KMS-11 (cell line): ENCODE measurements at regions not wholly inside any gene's neighbourhood (a gene's known extent, or its start where the extent isn't known, plus 50 kb on each side); places are given as distances from the start of the nearest gene placed in this dataset.

ENCODE experiments used
- H2AFZ ChIP-seq: fragments of 200-600 bp; sonication (generic); 2 replicates; pipeline ENCODE4 v1.6.1; 2016; ENCODE audit warnings: antibody characterized with exemption, mixed run types, low read depth
- H3K27ac ChIP-seq: fragments of 200-600 bp; sonication (generic); 2 replicates; pipeline ENCODE4 v1.6.1; 2016; ENCODE audit warnings: mild to moderate bottlenecking, mixed run types
- H3K27me3 ChIP-seq: fragments of 200-600 bp; sonication (generic); 2 replicates; pipeline ENCODE4 v1.6.1; 2017; ENCODE audit warnings: mild to moderate bottlenecking, low read depth, mixed run types, moderate library complexity; ENCODE audit not compliant: insufficient read depth
- H3K36me3 ChIP-seq: fragments of 200-600 bp; sonication (generic); 2 replicates; pipeline ENCODE4 v1.6.1; 2017; ENCODE audit warnings: mild to moderate bottlenecking, mixed run types; ENCODE audit not compliant: insufficient read depth
- H3K4me1 ChIP-seq: fragments of 200-600 bp; sonication (generic); 2 replicates; pipeline ENCODE4 v1.6.1; 2016; ENCODE audit warnings: mild to moderate bottlenecking, low read depth, mixed run types; ENCODE audit not compliant: poor library complexity, severe bottlenecking
- H3K4me2 ChIP-seq: fragments of 200-600 bp; sonication (generic); 2 replicates; pipeline ENCODE4 v1.7.0; 2016; ENCODE audit warnings: mild to moderate bottlenecking, mixed run types
- H3K4me3 ChIP-seq: fragments of 200-600 bp; sonication (generic); IDR thresholded peaks from 2 replicates; pipeline ENCODE4 v1.6.1; 2017; ENCODE audit warnings: low read depth, low read length, mixed read lengths; ENCODE audit not compliant: insufficient read depth
- H3K79me2 ChIP-seq: fragments of 200-600 bp; sonication (generic); 2 replicates; pipeline ENCODE4 v1.6.1; 2016; ENCODE audit warnings: low read depth, mixed run types; ENCODE audit not compliant: insufficient read depth
- H3K9ac ChIP-seq: fragments of 200-600 bp; sonication (generic); 2 replicates; pipeline ENCODE4 v1.6.1; 2016; ENCODE audit warnings: mild to moderate bottlenecking, mixed run types
- H4K20me1 ChIP-seq: fragments of 200-600 bp; sonication (generic); 2 replicates; pipeline ENCODE4 v1.6.1; 2016; ENCODE audit warnings: mild to moderate bottlenecking, mixed run types; ENCODE audit not compliant: insufficient read depth
- TF ChIP-seq, protein P1 (sequence below): fragments of 200-600 bp; sonication (generic); conservative IDR thresholded peaks from 2 replicates; pipeline ENCODE4 v1.6.1; 2017; ENCODE audit warnings: low read depth, mild to moderate bottlenecking, antibody characterized with exemption, low read length, moderate library complexity, mixed read lengths

DNA sequence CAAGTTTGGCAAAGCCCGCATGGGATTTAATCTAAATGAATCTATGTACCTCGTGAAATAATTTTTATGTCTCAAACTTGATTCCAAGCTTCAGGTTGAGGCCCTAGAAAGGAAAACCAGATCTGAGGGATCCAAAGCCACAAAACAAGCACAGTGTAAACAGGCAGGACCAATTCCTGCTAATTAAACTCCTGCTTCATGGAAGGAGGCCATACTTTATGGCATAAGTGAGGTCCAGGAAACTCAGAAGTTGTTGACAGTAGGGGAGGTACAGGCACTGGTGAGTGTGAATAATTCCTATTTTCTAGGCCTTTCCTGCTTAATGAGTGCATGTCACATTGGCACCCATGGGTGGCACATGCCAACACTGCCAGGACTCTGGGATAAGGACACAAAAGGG is 648.6 kb upstream of the SGCD start:
- TF ChIP-seq, protein P1, sequence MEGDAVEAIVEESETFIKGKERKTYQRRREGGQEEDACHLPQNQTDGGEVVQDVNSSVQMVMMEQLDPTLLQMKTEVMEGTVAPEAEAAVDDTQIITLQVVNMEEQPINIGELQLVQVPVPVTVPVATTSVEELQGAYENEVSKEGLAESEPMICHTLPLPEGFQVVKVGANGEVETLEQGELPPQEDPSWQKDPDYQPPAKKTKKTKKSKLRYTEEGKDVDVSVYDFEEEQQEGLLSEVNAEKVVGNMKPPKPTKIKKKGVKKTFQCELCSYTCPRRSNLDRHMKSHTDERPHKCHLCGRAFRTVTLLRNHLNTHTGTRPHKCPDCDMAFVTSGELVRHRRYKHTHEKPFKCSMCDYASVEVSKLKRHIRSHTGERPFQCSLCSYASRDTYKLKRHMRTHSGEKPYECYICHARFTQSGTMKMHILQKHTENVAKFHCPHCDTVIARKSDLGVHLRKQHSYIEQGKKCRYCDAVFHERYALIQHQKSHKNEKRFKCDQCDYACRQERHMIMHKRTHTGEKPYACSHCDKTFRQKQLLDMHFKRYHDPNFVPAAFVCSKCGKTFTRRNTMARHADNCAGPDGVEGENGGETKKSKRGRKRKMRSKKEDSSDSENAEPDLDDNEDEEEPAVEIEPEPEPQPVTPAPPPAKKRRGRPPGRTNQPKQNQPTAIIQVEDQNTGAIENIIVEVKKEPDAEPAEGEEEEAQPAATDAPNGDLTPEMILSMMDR, result no peak
- H3K27me3 ChIP-seq, result no peaks in the 10 kb centered on the region

GRCh38 chr5:155679530-155679929 is 647.4 kb upstream of the SGCD start:
- Histone ChIP-seq H3K9ac (no peak overlapping the region), H3K27me3 (no peaks in the 10 kb centered on the region)
- TF ChIP-seq, protein P1, result no peak

More for the DNA sequence above, 648.6 kb upstream of the SGCD start:
- H3K4me3 ChIP-seq, result no peak overlapping the region
- H3K79me2 ChIP-seq, result no peaks in the 10 kb centered on the region
- no peak overlapping the region for H3K4me2 ChIP-seq
- H3K27ac ChIP-seq, result no peak overlapping the region
- H3K4me1 ChIP-seq, result no peaks in the 10 kb centered on the region
- no peak overlapping the region for H3K9ac ChIP-seq
- H3K36me3 ChIP-seq, result no peaks in the 10 kb centered on the region
- H4K20me1 ChIP-seq, result no peaks in the 10 kb centered on the region
- no peak overlapping the region for H2AFZ ChIP-seq

GRCh38 chr5:155684417-155684816 is 642.5 kb upstream of the SGCD start:
- no peak overlapping the region for H2AFZ ChIP-seq
- no peak overlapping the region for H3K27ac ChIP-seq
- H4K20me1 ChIP-seq, result no peaks in the 10 kb centered on the region

More at GRCh38 chr5:155679530-155679929, 647.4 kb upstream of the SGCD start:
- Histone ChIP-seq H4K20me1 (no peaks in the 10 kb centered on the region), H3K27ac (no peak overlapping the region), H3K4me2 (no peak overlapping the region), H2AFZ (no peak overlapping the region), H3K79me2 (no peaks in the 10 kb centered on the region), H3K4me1 (no peaks in the 10 kb centered on the region), H3K36me3 (no peaks in the 10 kb centered on the region), H3K4me3 (no peak overlapping the region)

DNA sequence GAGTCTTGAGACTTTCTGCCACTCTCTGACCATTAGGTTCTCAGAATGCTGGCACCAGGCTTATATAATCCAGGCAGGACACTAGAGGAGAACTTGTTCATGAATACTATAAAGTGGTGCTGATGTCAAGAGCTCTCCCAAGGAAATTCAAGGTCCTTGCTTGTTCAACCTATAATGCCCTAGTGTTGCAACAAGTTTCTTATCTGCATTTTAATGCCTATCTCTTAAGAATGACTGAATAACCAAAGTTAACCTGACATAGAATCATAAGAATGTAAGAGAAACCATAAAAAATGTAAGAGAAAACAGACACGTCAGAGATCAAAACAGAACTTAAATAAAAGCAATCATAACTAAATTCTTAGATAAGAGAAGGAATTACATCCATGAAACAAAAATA is 640.8 kb upstream of the SGCD start:
- H4K20me1 ChIP-seq, result no peaks in the 10 kb centered on the region
- no peak overlapping the region for H2AFZ ChIP-seq
- TF ChIP-seq, protein P1, result no peak
- H3K36me3 ChIP-seq, result no peaks in the 10 kb centered on the region
- H3K4me2 ChIP-seq, result no peak overlapping the region
- no peaks in the 10 kb centered on the region for H3K4me1 ChIP-seq
- H3K27ac ChIP-seq, result no peak overlapping the region
- no peaks in the 10 kb centered on the region for H3K79me2 ChIP-seq
- no peak overlapping the region for H3K9ac ChIP-seq
- H3K4me3 ChIP-seq, result no peak overlapping the region
- no peaks in the 10 kb centered on the region for H3K27me3 ChIP-seq

More at GRCh38 chr5:155684417-155684816, 642.5 kb upstream of the SGCD start:
- Histone ChIP-seq H3K4me1 (no peaks in the 10 kb centered on the region), H3K79me2 (no peaks in the 10 kb centered on the region), H3K9ac (no peak overlapping the region), H3K27me3 (no peaks in the 10 kb centered on the region), H3K4me2 (no peak overlapping the region), H3K36me3 (no peaks in the 10 kb centered on the region), H3K4me3 (no peak overlapping the region)
- TF ChIP-seq, protein P1, result no peak
